GM23338 (cell line): ENCODE measurements at regions not wholly inside any gene's neighbourhood (a gene's known extent, or its start where the extent isn't known, plus 50 kb on each side); places are given as distances from the start of the nearest gene placed in this dataset.

Experiments
- ATAC-seq: fragments of 200-7000 bp; cut with Tn5 transposase; 3 replicates; pipeline ENCODE4 v1.9.1; 2020
- DNase-seq: peaks from one replicate; pipeline ENCODE4 v3.0.0-alpha.2; 2015; ENCODE audit warnings: low spot score
- H2AFZ ChIP-seq: fragments of 200-600 bp; sonication (generic); 2 replicates; pipeline ENCODE4 v1.8.0; 2016; ENCODE audit warnings: antibody characterized with exemption, mild to moderate bottlenecking, moderate library complexity
- H3F3A ChIP-seq: fragments of 200-600 bp; sonication (generic); replicated peaks from 2 replicates; pipeline ENCODE4 v1.8.0; 2017; ENCODE audit warnings: antibody characterized with exemption, mixed run types, low read depth
- H3K27ac ChIP-seq: fragments of 200-600 bp; sonication (generic); 2 replicates; pipeline ENCODE4 v1.6.1; 2016; ENCODE audit warnings: low read depth
- H3K27me3 ChIP-seq: fragments of 200-600 bp; sonication (generic); 2 replicates; pipeline ENCODE4 v1.8.0; 2016; ENCODE audit warnings: mild to moderate bottlenecking, mixed run types, moderate library complexity; ENCODE audit not compliant: insufficient read depth
- H3K36me3 ChIP-seq: fragments of 200-600 bp; sonication (generic); 2 replicates; pipeline ENCODE4 v1.8.0; 2016; ENCODE audit warnings: mild to moderate bottlenecking; ENCODE audit not compliant: insufficient read depth
- H3K4me1 ChIP-seq: fragments of 200-600 bp; sonication (generic); 2 replicates; pipeline ENCODE4 v1.8.0; 2016; ENCODE audit warnings: mild to moderate bottlenecking, moderate library complexity; ENCODE audit not compliant: insufficient read depth
- H3K4me2 ChIP-seq: fragments of 200-600 bp; sonication (generic); 2 replicates; pipeline ENCODE4 v1.7.1; 2017; ENCODE audit warnings: mixed run types
- H3K4me3 ChIP-seq: fragments of 200-600 bp; sonication (generic); 2 replicates; pipeline ENCODE4 v1.6.1; 2016; ENCODE audit warnings: mixed run types
- H3K79me2 ChIP-seq: fragments of 200-600 bp; sonication (generic); replicated peaks from 2 replicates; pipeline ENCODE4 v1.8.0; 2017; ENCODE audit warnings: mild to moderate bottlenecking; ENCODE audit not compliant: insufficient read depth
- H3K9me2 ChIP-seq: fragments of 200-600 bp; sonication (generic); 2 replicates; pipeline ENCODE4 v1.8.0; 2017; ENCODE audit not compliant: insufficient read depth
- H4K20me1 ChIP-seq: fragments of 200-600 bp; sonication (generic); replicated peaks from 2 replicates; pipeline ENCODE4 v1.8.0; 2017; ENCODE audit warnings: mild to moderate bottlenecking; ENCODE audit not compliant: insufficient read depth
- H3K27ac Mint-ChIP-seq: 2 replicates; pipeline ENCODE4 v1.8.0; 2020; ENCODE audit warnings: inconsistent platforms, mild to moderate bottlenecking, moderate library complexity, mixed read lengths
- H3K27me3 Mint-ChIP-seq: 3 replicates; pipeline ENCODE4 v1.8.0; 2022; ENCODE audit warnings: low read depth, mild to moderate bottlenecking, moderate library complexity, mixed read lengths, inconsistent platforms; ENCODE audit not compliant: insufficient read depth, poor library complexity
- H3K36me3 Mint-ChIP-seq: 3 replicates; pipeline ENCODE4 v1.8.0; 2021; ENCODE audit warnings: low read depth, mild to moderate bottlenecking, inconsistent platforms, moderate library complexity, mixed read lengths
- H3K4me1 Mint-ChIP-seq: 3 replicates; pipeline ENCODE4 v1.8.0; 2020; ENCODE audit warnings: mild to moderate bottlenecking, inconsistent platforms, mixed read lengths
- H3K4me3 Mint-ChIP-seq: 3 replicates; pipeline ENCODE4 v1.8.0; 2021; ENCODE audit warnings: moderate library complexity, mild to moderate bottlenecking, inconsistent platforms, mixed read lengths
- H3K9me3 Mint-ChIP-seq: 3 replicates; pipeline ENCODE4 v1.8.0; 2020; ENCODE audit warnings: moderate library complexity, mild to moderate bottlenecking, inconsistent platforms, mixed read lengths
- CREB1 ChIP-seq: fragments of 250-450 bp; sonication (Bioruptor Pico); IDR thresholded peaks from 2 replicates; pipeline ENCODE4 v1.5.0; 2020; ENCODE audit warnings: low read depth, mild to moderate bottlenecking, moderate library complexity
- CTCF ChIP-seq, 2 experiments: fragments of 200-600 bp in 1 of 2; sonication (generic) in 1 of 2; conservative IDR thresholded peaks; 2 replicates each; pipeline versions ENCODE4 v1.5.1 to v1.6.1; 2016 to 2017; ENCODE audit warnings: antibody characterized with exemption in 2 of 2, low read depth in 2 of 2, mild to moderate bottlenecking in 2 of 2, moderate library complexity in 1 of 2
- POLR2AphosphoS5 ChIP-seq: IDR thresholded peaks from 2 replicates; pipeline ENCODE4 v1.6.1; 2016; ENCODE audit warnings: antibody characterized with exemption, low read depth
- STAT1 ChIP-seq: IDR thresholded peaks from one replicate; pipeline ENCODE4 v1.6.1; 2016; ENCODE audit warnings: antibody characterized with exemption; ENCODE audit not compliant: unreplicated experiment
- ZNF331 ChIP-seq: fragments of 250-450 bp; sonication (Bioruptor Pico); IDR thresholded peaks from 2 replicates; pipeline ENCODE4 v1.5.0; 2020; ENCODE audit warnings: low read depth, mild to moderate bottlenecking, moderate library complexity
- TF ChIP-seq, protein P1 (sequence below): IDR thresholded peaks from one replicate; pipeline ENCODE4 v1.6.1; 2018; ENCODE audit warnings: antibody characterized with exemption; ENCODE audit not compliant: unreplicated experiment
- TF ChIP-seq, protein P2 (sequence below): fragments of 250-450 bp; sonication (Bioruptor Pico); IDR thresholded peaks from 2 replicates; pipeline ENCODE4 v1.5.0; 2020; ENCODE audit warnings: mild to moderate bottlenecking, moderate library complexity

GRCh38 chr18:1412655-1413322 is 508.1 kb downstream of the ADCYAP1 start:
- Histone ChIP-seq H2AFZ (no peak overlapping the region), H4K20me1 (no peaks in the 10 kb centered on the region), H3K36me3 (no peaks in the 10 kb centered on the region), H3K27ac (no peak overlapping the region), H3K4me3 (no peak overlapping the region), H3K9me2 (no peaks in the 10 kb centered on the region), H3K4me1 (no peaks in the 10 kb centered on the region), H3K27me3 (no peaks in the 10 kb centered on the region), H3K4me2 (no peak overlapping the region), H3F3A (no peaks in the 10 kb centered on the region), H3K79me2 (no peaks in the 10 kb centered on the region)
- Mint-ChIP-seq H3K27ac (no peak overlapping the region), H3K36me3 (no peaks in the 10 kb centered on the region), H3K4me1 (no peaks in the 10 kb centered on the region), H3K4me3 (no peak overlapping the region), H3K27me3 (no peaks in the 10 kb centered on the region), H3K9me3 (no peaks in the 10 kb centered on the region)
- DNase-seq (no peak), ATAC-seq (no peak)
- TF ChIP-seq STAT1 = no peak
- no peak for TF ChIP-seq CTCF (conservative IDR thresholded peaks at IDR 0.05; ENCODE audit: low read depth in 2 of 2)
- TF ChIP-seq CREB1 (CRISPR knock-in tag) = no peak
- no peak for TF ChIP-seq POLR2AphosphoS5
- TF ChIP-seq, protein P1, sequence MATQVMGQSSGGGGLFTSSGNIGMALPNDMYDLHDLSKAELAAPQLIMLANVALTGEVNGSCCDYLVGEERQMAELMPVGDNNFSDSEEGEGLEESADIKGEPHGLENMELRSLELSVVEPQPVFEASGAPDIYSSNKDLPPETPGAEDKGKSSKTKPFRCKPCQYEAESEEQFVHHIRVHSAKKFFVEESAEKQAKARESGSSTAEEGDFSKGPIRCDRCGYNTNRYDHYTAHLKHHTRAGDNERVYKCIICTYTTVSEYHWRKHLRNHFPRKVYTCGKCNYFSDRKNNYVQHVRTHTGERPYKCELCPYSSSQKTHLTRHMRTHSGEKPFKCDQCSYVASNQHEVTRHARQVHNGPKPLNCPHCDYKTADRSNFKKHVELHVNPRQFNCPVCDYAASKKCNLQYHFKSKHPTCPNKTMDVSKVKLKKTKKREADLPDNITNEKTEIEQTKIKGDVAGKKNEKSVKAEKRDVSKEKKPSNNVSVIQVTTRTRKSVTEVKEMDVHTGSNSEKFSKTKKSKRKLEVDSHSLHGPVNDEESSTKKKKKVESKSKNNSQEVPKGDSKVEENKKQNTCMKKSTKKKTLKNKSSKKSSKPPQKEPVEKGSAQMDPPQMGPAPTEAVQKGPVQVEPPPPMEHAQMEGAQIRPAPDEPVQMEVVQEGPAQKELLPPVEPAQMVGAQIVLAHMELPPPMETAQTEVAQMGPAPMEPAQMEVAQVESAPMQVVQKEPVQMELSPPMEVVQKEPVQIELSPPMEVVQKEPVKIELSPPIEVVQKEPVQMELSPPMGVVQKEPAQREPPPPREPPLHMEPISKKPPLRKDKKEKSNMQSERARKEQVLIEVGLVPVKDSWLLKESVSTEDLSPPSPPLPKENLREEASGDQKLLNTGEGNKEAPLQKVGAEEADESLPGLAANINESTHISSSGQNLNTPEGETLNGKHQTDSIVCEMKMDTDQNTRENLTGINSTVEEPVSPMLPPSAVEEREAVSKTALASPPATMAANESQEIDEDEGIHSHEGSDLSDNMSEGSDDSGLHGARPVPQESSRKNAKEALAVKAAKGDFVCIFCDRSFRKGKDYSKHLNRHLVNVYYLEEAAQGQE = no peak
- TF ChIP-seq, protein P2, sequence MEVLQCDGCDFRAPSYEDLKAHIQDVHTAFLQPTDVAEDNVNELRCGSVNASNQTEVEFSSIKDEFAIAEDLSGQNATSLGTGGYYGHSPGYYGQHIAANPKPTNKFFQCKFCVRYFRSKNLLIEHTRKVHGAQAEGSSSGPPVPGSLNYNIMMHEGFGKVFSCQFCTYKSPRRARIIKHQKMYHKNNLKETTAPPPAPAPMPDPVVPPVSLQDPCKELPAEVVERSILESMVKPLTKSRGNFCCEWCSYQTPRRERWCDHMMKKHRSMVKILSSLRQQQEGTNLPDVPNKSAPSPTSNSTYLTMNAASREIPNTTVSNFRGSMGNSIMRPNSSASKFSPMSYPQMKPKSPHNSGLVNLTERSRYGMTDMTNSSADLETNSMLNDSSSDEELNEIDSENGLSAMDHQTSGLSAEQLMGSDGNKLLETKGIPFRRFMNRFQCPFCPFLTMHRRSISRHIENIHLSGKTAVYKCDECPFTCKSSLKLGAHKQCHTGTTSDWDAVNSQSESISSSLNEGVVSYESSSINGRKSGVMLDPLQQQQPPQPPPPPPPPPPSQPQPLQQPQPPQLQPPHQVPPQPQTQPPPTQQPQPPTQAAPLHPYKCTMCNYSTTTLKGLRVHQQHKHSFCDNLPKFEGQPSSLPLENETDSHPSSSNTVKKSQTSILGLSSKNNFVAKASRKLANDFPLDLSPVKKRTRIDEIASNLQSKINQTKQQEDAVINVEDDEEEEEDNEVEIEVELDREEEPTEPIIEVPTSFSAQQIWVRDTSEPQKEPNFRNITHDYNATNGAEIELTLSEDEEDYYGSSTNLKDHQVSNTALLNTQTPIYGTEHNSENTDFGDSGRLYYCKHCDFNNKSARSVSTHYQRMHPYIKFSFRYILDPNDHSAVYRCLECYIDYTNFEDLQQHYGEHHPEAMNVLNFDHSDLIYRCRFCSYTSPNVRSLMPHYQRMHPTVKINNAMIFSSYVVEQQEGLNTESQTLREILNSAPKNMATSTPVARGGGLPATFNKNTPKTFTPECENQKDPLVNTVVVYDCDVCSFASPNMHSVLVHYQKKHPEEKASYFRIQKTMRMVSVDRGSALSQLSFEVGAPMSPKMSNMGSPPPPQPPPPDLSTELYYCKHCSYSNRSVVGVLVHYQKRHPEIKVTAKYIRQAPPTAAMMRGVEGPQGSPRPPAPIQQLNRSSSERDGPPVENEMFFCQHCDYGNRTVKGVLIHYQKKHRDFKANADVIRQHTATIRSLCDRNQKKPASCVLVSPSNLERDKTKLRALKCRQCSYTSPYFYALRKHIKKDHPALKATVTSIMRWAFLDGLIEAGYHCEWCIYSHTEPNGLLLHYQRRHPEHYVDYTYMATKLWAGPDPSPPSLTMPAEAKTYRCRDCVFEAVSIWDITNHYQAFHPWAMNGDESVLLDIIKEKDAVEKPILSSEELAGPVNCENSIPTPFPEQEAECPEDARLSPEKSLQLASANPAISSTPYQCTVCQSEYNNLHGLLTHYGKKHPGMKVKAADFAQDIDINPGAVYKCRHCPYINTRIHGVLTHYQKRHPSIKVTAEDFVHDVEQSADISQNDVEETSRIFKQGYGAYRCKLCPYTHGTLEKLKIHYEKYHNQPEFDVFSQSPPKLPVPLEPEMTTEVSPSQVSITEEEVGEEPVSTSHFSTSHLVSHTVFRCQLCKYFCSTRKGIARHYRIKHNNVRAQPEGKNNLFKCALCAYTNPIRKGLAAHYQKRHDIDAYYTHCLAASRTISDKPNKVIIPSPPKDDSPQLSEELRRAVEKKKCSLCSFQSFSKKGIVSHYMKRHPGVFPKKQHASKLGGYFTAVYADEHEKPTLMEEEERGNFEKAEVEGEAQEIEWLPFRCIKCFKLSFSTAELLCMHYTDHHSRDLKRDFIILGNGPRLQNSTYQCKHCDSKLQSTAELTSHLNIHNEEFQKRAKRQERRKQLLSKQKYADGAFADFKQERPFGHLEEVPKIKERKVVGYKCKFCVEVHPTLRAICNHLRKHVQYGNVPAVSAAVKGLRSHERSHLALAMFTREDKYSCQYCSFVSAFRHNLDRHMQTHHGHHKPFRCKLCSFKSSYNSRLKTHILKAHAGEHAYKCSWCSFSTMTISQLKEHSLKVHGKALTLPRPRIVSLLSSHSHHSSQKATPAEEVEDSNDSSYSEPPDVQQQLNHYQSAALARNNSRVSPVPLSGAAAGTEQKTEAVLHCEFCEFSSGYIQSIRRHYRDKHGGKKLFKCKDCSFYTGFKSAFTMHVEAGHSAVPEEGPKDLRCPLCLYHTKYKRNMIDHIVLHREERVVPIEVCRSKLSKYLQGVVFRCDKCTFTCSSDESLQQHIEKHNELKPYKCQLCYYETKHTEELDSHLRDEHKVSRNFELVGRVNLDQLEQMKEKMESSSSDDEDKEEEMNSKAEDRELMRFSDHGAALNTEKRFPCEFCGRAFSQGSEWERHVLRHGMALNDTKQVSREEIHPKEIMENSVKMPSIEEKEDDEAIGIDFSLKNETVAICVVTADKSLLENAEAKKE (CRISPR knock-in tag) = no peak
- TF ChIP-seq ZNF331 (CRISPR knock-in tag) = no peak
